Breast epithelium (tissue), 4 donors: ENCODE measurements at regions not wholly inside any gene's neighbourhood (a gene's known extent, or its start where the extent isn't known, plus 50 kb on each side); places are given as distances from the start of the nearest gene placed in this dataset.

Experiments
- DNase-seq, 2 donors: peaks; one replicate each; pipeline ENCODE4 v3.0.0-alpha.2; 2019; ENCODE audit warnings: low spot score in 2 of 2
- H3K27ac ChIP-seq, 2 donors: fragments of 200-600 bp; sonication (generic) in 1 of 2; one replicate each; pipeline ENCODE4 v1.5.1; 2016 to 2019; ENCODE audit warnings: mild to moderate bottlenecking in 1 of 2
- H3K27me3 ChIP-seq, 2 donors: fragments of 200-600 bp; sonication (generic) in 1 of 2; one replicate each; pipeline versions ENCODE4 v1.5.1 to v1.6.0; 2017 to 2019; ENCODE audit warnings: control low read depth in 1 of 2, mild to moderate bottlenecking in 1 of 2
- H3K36me3 ChIP-seq: fragments of 200-600 bp; one replicate; pipeline ENCODE4 v1.5.1; 2019
- H3K4me1 ChIP-seq, 2 donors: fragments of 200-600 bp; sonication (generic); one replicate each; pipeline ENCODE4 v1.5.1; 2016 to 2019; ENCODE audit warnings: control low read depth in 1 of 2
- H3K4me3 ChIP-seq, 3 donors: fragments of 200-600 bp; sonication (generic); 1 replicate in 2 of 3; 2 replicates in 1 of 3; pipeline ENCODE4 v1.5.1; 2016 to 2019; ENCODE audit warnings: mild to moderate bottlenecking in 3 of 3, moderate library complexity in 2 of 3
- H3K9me3 ChIP-seq, 2 donors: fragments of 200-600 bp; sonication (generic) in 1 of 2; one replicate each; pipeline ENCODE4 v1.5.1; 2016 to 2019; ENCODE audit warnings: control low read depth in 1 of 2
- CTCF ChIP-seq, 3 donors: fragments of 450-650 bp; IDR thresholded peaks; one replicate each; pipeline ENCODE4 v1.5.1; 2016 to 2017; ENCODE audit warnings: antibody characterized with exemption in 3 of 3, mild to moderate bottlenecking in 3 of 3, moderate library complexity in 3 of 3
- POLR2A ChIP-seq: fragments of 450-650 bp; IDR thresholded peaks from one replicate; pipeline ENCODE4 v1.6.1; 2016; ENCODE audit warnings: antibody characterized with exemption, mild to moderate bottlenecking, moderate library complexity
- POLR2AphosphoS5 ChIP-seq, 3 donors: sonication (generic); formaldehyde crosslinking; IDR thresholded peaks; one replicate each; pipeline ENCODE4 v1.6.1; 2017; ENCODE audit warnings: antibody characterized with exemption in 3 of 3
- intact Hi-C: fragments of 100-400 bp; cut with DNase I; formaldehyde crosslinking; loops from one replicate; pipeline ENCODE4 v1.15.1; 2023; ENCODE audit warnings: low total_unique reads

- H3K4me1 ChIP-seq = no peaks in the 10 kb centered on the region
- H3K4me3 ChIP-seq = no peak overlapping the region
- no peaks in the 10 kb centered on the region for H3K27me3 ChIP-seq
- no peaks in the 10 kb centered on the region for H3K36me3 ChIP-seq
- H3K9me3 ChIP-seq = peaks cover 4 to 14% of the 10 kb centered on the region in 2 donors
- TF ChIP-seq CTCF (IDR thresholded peaks at IDR 0.05) (no peak), POLR2AphosphoS5 (IDR thresholded peaks at IDR 0.05) (no peak), POLR2A (no peak)
- intact Hi-C loops = loop anchor here (10.0 kb wide), 1 partner anchor 1657 kb away; no protein-coding TSS in a partner anchor
- no peak overlapping the region for H3K27ac ChIP-seq
- no peak for DNase-seq
Observed at GRCh38 chr14:66231820-66232219, 254.4 kb upstream of the CCDC196 start.

GRCh38 chr14:66233591-66233990 is 252.6 kb upstream of the CCDC196 start:
- TF ChIP-seq POLR2A = no peak
- no peak for TF ChIP-seq POLR2AphosphoS5 (IDR thresholded peaks at IDR 0.05)
- TF ChIP-seq CTCF (IDR thresholded peaks at IDR 0.05) = no peak
- intact Hi-C loops = loop anchor here (10.0 kb wide), 1 partner anchor 1659 kb away; no protein-coding TSS in a partner anchor
- H3K9me3 ChIP-seq = no peaks in the 10 kb centered on the region
- H3K4me3 ChIP-seq = no peak overlapping the region
- no peak for DNase-seq
- H3K36me3 ChIP-seq = no peaks in the 10 kb centered on the region
- no peak overlapping the region for H3K27ac ChIP-seq
- no peaks in the 10 kb centered on the region for H3K27me3 ChIP-seq
- no peaks in the 10 kb centered on the region for H3K4me1 ChIP-seq

GRCh38 chr14:66234411-66234810 is 251.8 kb upstream of the CCDC196 start:
- no peaks in the 10 kb centered on the region for H3K36me3 ChIP-seq
- H3K4me1 ChIP-seq = no peaks in the 10 kb centered on the region
- H3K4me3 ChIP-seq = no peak overlapping the region
- H3K9me3 ChIP-seq = no peaks in the 10 kb centered on the region
- H3K27ac ChIP-seq = no peak overlapping the region
- TF ChIP-seq POLR2A = no peak
- TF ChIP-seq CTCF (IDR thresholded peaks at IDR 0.05) = no peak
- TF ChIP-seq POLR2AphosphoS5 (IDR thresholded peaks at IDR 0.05) = no peak
- no peak for DNase-seq
- H3K27me3 ChIP-seq = no peaks in the 10 kb centered on the region
- intact Hi-C loops = loop anchor here (10.0 kb wide), 1 partner anchor 1660 kb away; no protein-coding TSS in a partner anchor

- no peak for DNase-seq
- Histone ChIP-seq H3K4me3 (no peak overlapping the region), H3K27ac (no peak overlapping the region), H3K36me3 (no peaks in the 10 kb centered on the region), H3K9me3 (no peaks in the 10 kb centered on the region), H3K4me1 (no peaks in the 10 kb centered on the region), H3K27me3 (no peaks in the 10 kb centered on the region)
- intact Hi-C loops = loop anchor here (10.0 kb wide), 1 partner anchor 1663 kb away; no protein-coding TSS in a partner anchor
- no peak for TF ChIP-seq CTCF (IDR thresholded peaks at IDR 0.05)
- TF ChIP-seq POLR2AphosphoS5 (IDR thresholded peaks at IDR 0.05) = no peak
- TF ChIP-seq POLR2A = no peak
Observed at GRCh38 chr14:66237741-66238140, 248.4 kb upstream of the CCDC196 start.

- Histone ChIP-seq H3K4me3 (no peak overlapping the region), H3K27ac (no peak overlapping the region), H3K36me3 (no peaks in the 10 kb centered on the region), H3K9me3 (no peaks in the 10 kb centered on the region), H3K27me3 (no peaks in the 10 kb centered on the region), H3K4me1 (no peaks in the 10 kb centered on the region)
- TF ChIP-seq POLR2A (no peak), CTCF (IDR thresholded peaks at IDR 0.05) (no peak), POLR2AphosphoS5 (IDR thresholded peaks at IDR 0.05) (no peak)
- no peak for DNase-seq
- intact Hi-C loops = loop anchor here (10.0 kb wide), 1 partner anchor 1664 kb away; no protein-coding TSS in a partner anchor
Observed at GRCh38 chr14:66238969-66239368, 247.2 kb upstream of the CCDC196 start.
